A673 (cell line): ENCODE measurements at regions not wholly inside any gene's neighbourhood (a gene's known extent, or its start where the extent isn't known, plus 50 kb on each side); places are given as distances from the start of the nearest gene placed in this dataset.

Experiments used
- BruUV-seq: library from RNA; stranded (reverse); fragments of 400-500 nt; replicated peaks from 2 replicates; lab custom pipeline; 2021; lab: Mats Ljungman, UMichigan
- CTCF ChIA-PET: fragments of 300-600 bp; sonication (Branson Sonifier 250); formaldehyde crosslinking; loops from one replicate; lab custom pipeline; 2022; ENCODE audit warnings: antibody characterized with exemption; lab: Charles Lee
- POLR2A ChIA-PET: fragments of 300-600 bp; sonication (Branson Sonifier 250); formaldehyde crosslinking; loops from one replicate; lab custom pipeline; 2022; ENCODE audit warnings: antibody characterized with exemption; ENCODE audit not compliant: low non-redundant PET; lab: Charles Lee
- DNase-seq: peaks from one replicate; pipeline ENCODE4 v3.0.0-alpha.2; 2015; ENCODE audit warnings: low spot score
- H3K27ac ChIP-seq: fragments of 200-600 bp; sonication (generic); 2 replicates; pipeline ENCODE4 v1.5.1; 2016; ENCODE audit warnings: mixed run types, low read depth, mild to moderate bottlenecking, mixed read lengths, antibody characterized with exemption, low read length; ENCODE audit not compliant: poor library complexity, severe bottlenecking
- H3K27me3 ChIP-seq: fragments of 200-600 bp; sonication (generic); replicated peaks from 2 replicates; pipeline ENCODE4 v1.6.1; 2017; ENCODE audit warnings: mixed run types, low read depth, mild to moderate bottlenecking, mixed read lengths, antibody characterized with exemption, low read length; ENCODE audit not compliant: insufficient read depth, poor library complexity
- H3K36me3 ChIP-seq: fragments of 200-600 bp; sonication (generic); 2 replicates; pipeline ENCODE4 v1.6.1; 2016; ENCODE audit warnings: mixed run types, mild to moderate bottlenecking, mixed read lengths, antibody characterized with exemption, low read length; ENCODE audit not compliant: insufficient read depth, poor library complexity, severe bottlenecking
- H3K4me1 ChIP-seq: fragments of 200-600 bp; sonication (generic); 2 replicates; pipeline ENCODE4 v1.6.1; 2017; ENCODE audit warnings: mixed run types, mild to moderate bottlenecking, mixed read lengths, antibody characterized with exemption, low read length; ENCODE audit not compliant: insufficient read depth, poor library complexity, severe bottlenecking
- H3K4me3 ChIP-seq: fragments of 200-600 bp; sonication (generic); 2 replicates; pipeline ENCODE4 v1.5.1; 2016; ENCODE audit warnings: low read depth, mixed run types, mild to moderate bottlenecking, mixed read lengths, low read length; ENCODE audit not compliant: poor library complexity, severe bottlenecking
- H3K9me3 ChIP-seq: fragments of 200-600 bp; sonication (generic); 2 replicates; pipeline ENCODE4 v1.6.1; 2016; ENCODE audit warnings: mixed run types, low read depth, mild to moderate bottlenecking, mixed read lengths, antibody characterized with exemption, low read length; ENCODE audit not compliant: poor library complexity, severe bottlenecking
- EZH2 ChIP-seq: fragments of 200-600 bp; sonication (generic); IDR thresholded peaks from 2 replicates; pipeline ENCODE4 v1.6.1; 2017; ENCODE audit warnings: borderline replicate concordance, low read depth, mild to moderate bottlenecking, mixed read lengths, antibody characterized with exemption, low read length; ENCODE audit not compliant: poor library complexity, severe bottlenecking
- intact Hi-C: fragments of 100-400 bp; cut with micrococcal nuclease; formaldehyde crosslinking; loops from one replicate; pipeline ENCODE4 v1.10.0; 2022; ENCODE audit not compliant: unreplicated experiment
- TF ChIP-seq, protein P1 (sequence below): fragments of 300-800, 200-600 bp; sonication (generic); conservative IDR thresholded peaks from 2 replicates; pipeline ENCODE4 v1.5.1; 2017; ENCODE audit warnings: low read depth, mild to moderate bottlenecking, antibody characterized with exemption, low read length, moderate library complexity, mixed read lengths

DNA sequence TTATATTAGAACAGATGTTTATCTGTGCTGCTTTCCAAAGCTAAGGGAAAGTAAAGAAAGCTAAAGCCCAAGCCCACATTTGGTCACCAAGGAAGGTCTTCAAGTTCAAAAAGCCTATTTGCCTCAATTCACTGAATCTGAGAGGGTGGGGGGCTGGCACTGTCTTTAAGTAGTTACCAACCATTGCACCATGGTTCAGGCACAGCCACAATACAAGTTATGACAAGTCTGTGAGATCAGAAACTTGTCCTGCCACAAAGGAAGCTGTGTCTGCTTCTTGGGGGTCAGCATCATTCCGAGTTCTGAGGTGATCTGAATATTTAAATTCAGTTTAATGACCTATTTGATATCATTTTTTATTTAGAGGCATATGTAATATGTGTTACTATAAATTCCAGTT lies 78.3 kb upstream of the OPRM1 start:
- Histone ChIP-seq H3K27me3 (no peaks in the 10 kb centered on the region), H3K4me1 (no peaks in the 10 kb centered on the region), H3K36me3 (no peaks in the 10 kb centered on the region), H3K4me3 (no peak overlapping the region), H3K27ac (no peak overlapping the region), H3K9me3 (no peaks in the 10 kb centered on the region)
- ChIA-PET POLR2A (no interaction called here), CTCF (no interaction called here)
- no peak for DNase-seq
- no peak for TF ChIP-seq EZH2
- BruUV-seq, result no TSS peak
- intact Hi-C loops, result no loop called here

DNA sequence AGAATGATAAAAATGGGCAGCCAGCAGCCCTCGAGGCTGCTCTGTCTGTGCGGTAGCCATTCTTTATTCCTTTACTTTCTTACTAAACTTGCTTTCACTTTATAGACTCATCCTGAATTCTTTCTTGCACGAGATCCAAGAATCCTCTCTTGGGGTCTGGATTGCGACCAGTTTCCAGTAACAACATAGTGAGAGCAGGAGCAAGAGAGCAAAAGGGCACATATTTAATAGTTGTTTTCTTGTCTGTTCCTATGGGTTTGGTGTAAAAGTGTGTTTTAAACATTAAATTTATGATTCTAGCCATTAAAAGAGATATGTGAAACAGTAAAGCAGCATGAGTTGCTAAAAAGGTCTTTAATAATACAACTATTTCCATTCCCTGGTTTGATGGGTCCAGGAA lies 78.8 kb upstream of the OPRM1 start:
- ChIA-PET POLR2A (no interaction called here), CTCF (no interaction called here)
- no peaks in the 10 kb centered on the region for H3K4me1 ChIP-seq
- TF ChIP-seq, protein P1, sequence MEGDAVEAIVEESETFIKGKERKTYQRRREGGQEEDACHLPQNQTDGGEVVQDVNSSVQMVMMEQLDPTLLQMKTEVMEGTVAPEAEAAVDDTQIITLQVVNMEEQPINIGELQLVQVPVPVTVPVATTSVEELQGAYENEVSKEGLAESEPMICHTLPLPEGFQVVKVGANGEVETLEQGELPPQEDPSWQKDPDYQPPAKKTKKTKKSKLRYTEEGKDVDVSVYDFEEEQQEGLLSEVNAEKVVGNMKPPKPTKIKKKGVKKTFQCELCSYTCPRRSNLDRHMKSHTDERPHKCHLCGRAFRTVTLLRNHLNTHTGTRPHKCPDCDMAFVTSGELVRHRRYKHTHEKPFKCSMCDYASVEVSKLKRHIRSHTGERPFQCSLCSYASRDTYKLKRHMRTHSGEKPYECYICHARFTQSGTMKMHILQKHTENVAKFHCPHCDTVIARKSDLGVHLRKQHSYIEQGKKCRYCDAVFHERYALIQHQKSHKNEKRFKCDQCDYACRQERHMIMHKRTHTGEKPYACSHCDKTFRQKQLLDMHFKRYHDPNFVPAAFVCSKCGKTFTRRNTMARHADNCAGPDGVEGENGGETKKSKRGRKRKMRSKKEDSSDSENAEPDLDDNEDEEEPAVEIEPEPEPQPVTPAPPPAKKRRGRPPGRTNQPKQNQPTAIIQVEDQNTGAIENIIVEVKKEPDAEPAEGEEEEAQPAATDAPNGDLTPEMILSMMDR, result no peak
- no peak for TF ChIP-seq EZH2
- no peaks in the 10 kb centered on the region for H3K36me3 ChIP-seq
- no peak for DNase-seq
- intact Hi-C loops, result no loop called here
- BruUV-seq, result no TSS peak
- no peak overlapping the region for H3K27ac ChIP-seq
- H3K9me3 ChIP-seq, result no peaks in the 10 kb centered on the region
- no peaks in the 10 kb centered on the region for H3K27me3 ChIP-seq
- H3K4me3 ChIP-seq, result no peak overlapping the region

DNA sequence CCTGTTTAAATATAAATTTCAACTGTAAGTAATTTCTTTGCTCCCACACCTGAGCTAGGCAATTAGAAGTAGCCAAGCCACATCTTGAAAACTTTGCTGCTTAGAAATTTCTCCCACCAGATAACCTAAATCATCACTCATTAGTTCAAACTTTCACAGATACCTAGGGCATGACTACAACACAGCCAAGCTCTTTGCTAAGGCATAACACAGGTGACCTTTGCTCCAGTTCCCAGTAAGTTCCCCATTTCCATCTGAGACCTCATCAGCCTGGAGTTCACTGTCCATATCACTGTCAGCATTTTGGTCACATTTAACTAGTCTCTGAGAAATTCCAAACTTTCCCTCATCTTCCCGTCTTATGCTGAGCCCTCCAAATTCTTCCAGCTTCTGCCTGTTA lies 79.8 kb upstream of the OPRM1 start:
- TF ChIP-seq EZH2, result no peak
- TF ChIP-seq, protein P1, result no peak
- no peak for DNase-seq
- POLR2A ChIA-PET, result no interaction called here
- no TSS peak for BruUV-seq
- intact Hi-C loops, result loop anchor here (5.0 kb wide), 1 partner anchor 647 kb away; no protein-coding TSS in a partner anchor
- Histone ChIP-seq H3K27ac (no peak overlapping the region), H3K36me3 (no peaks in the 10 kb centered on the region), H3K4me1 (no peaks in the 10 kb centered on the region), H3K27me3 (no peaks in the 10 kb centered on the region), H3K4me3 (no peak overlapping the region), H3K9me3 (no peaks in the 10 kb centered on the region)
- CTCF ChIA-PET, result no interaction called here

DNA sequence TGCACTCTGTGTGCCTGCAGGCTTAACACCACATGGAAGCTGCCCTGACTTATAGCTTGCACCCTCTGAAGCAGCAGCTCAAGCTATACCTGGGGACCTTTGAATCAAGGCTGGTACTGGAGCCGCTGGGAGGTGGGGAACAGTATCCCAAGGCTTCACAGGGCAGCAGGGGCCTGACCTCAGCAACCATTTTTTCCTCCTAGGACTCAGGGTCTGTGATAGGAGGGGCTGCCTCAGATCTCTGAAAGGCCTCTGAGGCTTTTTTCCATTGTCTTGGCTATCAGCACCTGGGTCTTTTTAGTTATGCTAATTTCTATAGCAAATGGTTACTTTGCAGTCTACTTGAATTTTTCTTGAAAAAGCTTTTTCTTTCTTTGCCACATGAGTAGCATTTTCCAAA lies 80.2 kb upstream of the OPRM1 start:
- CTCF ChIA-PET, result no interaction called here
- no peak for DNase-seq
- POLR2A ChIA-PET, result no interaction called here
- BruUV-seq, result no TSS peak
- H3K4me3 ChIP-seq, result no peak overlapping the region
- TF ChIP-seq EZH2, result no peak
- TF ChIP-seq, protein P1, result no peak
- H3K27me3 ChIP-seq, result no peaks in the 10 kb centered on the region
- intact Hi-C loops, result loop anchor here (5.0 kb wide), 1 partner anchor 647 kb away; no protein-coding TSS in a partner anchor
- no peaks in the 10 kb centered on the region for H3K4me1 ChIP-seq
- no peaks in the 10 kb centered on the region for H3K9me3 ChIP-seq
- H3K27ac ChIP-seq, result no peak overlapping the region
- H3K36me3 ChIP-seq, result no peaks in the 10 kb centered on the region
